ENCODE measurements at regions not wholly inside any gene's neighbourhood (a gene's known extent, or its start where the extent isn't known, plus 50 kb on each side); places are given as distances from the start of the nearest gene placed in this dataset.

DNA sequence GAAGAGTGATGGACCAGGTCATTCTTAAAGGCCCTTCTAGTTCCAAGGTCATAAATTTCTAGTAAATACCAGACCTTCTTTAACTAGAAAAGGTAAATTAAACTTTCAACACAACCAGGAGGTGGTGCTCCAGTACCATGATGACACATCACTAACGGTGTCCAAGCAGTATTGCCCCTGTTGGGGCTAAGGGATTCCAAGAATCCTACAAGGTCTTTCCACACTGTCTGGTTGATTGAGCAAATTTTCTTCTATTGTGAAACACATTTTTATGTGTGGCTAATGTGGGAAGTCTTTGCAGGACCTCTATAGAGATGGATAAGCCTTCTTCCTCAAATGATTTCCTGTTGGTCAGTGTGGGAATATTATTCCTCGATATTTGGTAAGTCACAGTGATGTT is 459.6 kb upstream of the PAPPA start:
- no peak for DNase-seq
- intact Hi-C loops (cut with DNase I) = loop anchor here in 1 of 2 donors (10.0 kb wide), 1 partner anchor 99 kb away; no protein-coding TSS in a partner anchor
- peak; percentile 70 to 91 for ATAC-seq

DNA sequence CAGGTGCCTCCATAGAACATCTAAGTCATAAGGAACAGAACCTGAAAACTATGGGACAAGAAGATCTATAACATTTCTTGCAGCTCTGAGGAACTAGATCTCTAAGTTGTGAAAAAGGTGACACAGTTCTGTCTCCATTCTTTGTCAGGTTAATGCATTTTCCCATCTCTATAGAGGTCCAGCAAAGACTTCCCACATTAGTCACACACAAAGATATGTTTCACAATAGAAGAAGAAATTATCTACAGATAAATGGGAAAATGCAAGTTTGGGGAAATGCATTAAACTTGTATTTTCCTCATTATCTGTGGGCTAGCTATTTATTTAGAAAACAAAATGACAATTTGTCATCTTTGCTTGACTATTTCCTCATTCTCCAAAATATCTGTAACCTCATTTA is 458.6 kb upstream of the PAPPA start:
- DNase-seq (no peak), ATAC-seq (no peak)
- intact Hi-C loops (cut with DNase I) = loop anchor here in 1 of 2 donors (10.0 kb wide), 1 partner anchor 100 kb away; no protein-coding TSS in a partner anchor

DNA sequence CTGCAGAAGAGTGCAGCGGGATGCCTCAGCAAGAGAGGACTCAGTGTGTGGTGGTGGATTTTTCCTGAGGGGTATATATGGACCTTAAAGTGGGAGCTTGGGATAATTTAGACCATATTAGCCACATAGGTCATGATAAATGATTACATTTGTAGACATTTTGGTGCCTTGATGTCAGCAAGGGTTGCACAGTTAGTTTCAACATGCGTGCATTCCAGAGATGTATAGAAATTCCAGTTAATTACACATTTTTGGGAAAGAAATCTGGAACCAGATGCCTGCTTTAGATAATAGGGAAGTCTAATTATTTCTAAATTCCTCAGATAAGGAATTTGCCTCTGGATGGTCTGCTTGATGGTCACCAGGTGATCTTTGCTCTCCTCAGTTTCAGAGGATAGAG is 440.6 kb upstream of the PAPPA start:
- intact Hi-C loops (cut with DNase I) = no loop called here
- no peak for ATAC-seq
- DNase-seq = no peak

DNA sequence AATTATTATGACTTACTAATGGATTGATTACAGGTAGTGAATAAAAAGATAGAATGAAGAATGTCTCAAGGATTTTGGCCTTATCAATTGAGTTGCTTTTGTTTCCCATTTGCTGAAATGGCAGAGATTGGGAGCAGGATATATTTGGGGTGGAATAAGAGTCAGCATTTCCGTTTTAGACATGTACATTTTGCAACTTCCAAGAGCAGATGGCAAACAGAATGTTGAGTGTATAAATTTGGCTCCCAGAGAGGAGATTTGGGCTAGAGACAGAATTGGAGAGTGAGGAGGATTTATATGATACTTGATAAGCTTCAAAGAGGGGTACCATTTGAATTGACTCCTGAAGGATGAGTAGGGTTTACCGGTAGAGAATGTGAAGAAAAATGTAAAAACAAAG is 437.9 kb upstream of the PAPPA start:
- no peak for DNase-seq
- intact Hi-C loops (cut with DNase I) = no loop called here
- no peak for ATAC-seq

DNA sequence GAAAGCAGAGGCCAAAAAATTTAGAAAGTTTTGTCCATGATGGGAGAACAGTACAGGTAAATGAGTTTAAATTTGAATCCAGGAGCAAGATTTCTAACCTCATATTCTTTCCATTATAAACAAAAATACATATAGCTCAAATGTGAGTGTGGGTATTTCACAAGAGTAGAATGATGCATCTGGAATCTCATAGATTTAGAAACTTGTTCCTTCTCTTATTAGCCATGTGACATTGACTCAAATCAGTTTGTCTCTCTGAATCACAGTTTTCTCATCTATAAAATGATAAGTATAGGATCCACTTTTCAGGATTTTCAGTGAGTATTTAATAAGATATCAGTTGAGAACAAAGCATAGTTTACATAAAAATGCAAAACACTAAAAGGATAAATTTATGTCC is 436.3 kb upstream of the PAPPA start:
- DNase-seq = no peak
- ATAC-seq = no peak
- intact Hi-C loops (cut with DNase I) = no loop called here

DNA sequence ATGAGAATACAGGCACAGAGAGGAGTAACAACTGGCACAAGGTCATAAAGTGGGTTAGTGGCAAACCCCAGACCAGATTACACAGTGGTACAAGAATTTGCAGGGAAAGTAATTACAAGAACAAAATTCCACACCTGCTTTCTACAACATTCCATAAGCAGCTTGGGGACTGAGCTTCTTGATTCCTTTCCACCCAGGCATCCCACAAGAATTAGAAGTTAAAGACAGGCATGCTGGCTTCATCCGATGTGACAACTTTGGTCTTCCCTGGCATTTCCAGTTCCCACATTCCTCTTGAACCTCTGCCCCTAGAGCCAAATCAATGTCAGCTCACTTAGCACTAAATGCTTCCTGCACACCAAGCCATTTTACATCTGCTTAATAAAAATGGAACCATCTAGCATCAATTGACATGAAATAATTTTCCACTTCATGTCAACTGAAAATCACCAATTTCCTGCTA is 435.8 kb upstream of the PAPPA start:
- ATAC-seq (no peak), DNase-seq (no peak)
- intact Hi-C loops (cut with DNase I) = no loop called here

DNA sequence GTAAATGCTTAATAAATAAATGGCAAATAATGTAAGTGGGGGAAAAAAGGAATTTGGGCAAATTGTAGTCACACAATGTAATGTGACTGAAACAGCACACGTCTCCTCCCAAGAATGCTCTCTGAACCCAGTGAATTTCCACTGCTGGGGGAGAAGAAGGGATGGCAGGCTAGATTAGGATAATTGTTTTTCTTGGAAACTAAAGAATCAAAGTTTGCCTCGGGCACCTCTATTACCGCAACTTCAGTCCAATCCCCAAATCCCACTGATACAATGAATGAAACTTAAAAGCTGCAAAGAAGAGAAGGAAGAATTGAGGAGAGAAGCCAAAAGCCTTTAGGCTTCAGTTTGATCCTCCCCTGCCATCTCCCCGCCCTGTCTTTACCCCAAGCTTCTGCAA is 423.2 kb upstream of the PAPPA start:
- intact Hi-C loops (cut with DNase I) = no loop called here
- no peak for DNase-seq
- ATAC-seq = no peak

DNA sequence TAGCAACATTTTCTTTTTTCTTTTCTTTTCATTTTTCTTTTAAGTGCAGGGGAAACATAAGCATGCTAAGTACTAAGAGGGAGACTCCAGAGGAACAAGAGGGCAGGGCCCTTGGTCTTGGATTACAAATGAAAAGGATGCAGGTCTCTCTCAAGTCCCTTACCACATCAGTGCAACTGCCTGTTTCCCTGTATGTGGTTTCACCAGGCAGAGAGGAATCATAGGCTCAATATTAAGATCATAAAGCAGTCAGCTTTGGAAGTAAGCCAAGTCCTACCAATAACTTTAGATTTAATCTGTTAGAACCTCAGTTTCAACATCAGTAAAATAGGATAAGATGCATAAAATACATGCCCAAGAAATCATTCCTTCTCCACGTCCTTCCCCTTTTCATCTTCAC is 422.7 kb upstream of the PAPPA start:
- ATAC-seq = no peak
- DNase-seq = no peak
- intact Hi-C loops (cut with DNase I) = no loop called here

DNA sequence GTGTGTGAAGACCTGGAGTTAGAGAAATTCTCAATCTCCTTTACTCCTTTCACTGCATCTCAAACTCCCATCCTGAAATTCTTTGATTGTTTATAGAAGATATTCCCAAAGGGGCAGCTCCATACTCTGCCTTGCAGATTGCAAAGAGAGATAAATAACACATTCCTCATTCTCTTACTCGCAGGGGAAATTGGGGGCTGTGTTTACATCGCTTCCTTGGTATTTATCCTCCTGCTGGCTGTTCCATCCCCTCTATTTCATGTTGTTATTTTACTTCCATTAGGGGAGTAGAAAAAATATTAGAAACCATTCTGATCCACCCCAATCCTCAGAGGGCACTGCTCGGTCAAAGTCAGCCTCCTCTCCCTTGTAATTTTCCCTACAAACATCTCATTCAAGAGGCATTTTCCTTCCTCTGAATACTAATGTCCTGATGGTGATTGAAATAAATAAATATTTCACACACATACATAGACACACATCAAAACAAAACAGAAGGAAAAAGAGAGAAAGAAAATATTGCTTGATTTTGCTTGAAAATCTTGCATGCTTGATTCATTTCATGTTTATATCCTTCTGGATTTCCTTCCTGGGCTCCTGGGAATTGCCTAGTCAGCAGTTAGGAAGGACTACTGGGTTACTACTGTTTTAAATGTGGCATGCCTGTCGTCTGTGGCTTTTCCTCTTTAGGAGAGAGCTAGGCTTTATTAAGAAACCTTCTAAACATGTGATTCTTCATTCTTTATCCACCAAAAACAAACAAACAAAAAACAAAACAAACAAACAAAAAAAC is 420.1 kb upstream of the PAPPA start:
- DNase-seq (no peak), ATAC-seq (no peak)
- intact Hi-C loops (cut with DNase I) = no loop called here

DNA sequence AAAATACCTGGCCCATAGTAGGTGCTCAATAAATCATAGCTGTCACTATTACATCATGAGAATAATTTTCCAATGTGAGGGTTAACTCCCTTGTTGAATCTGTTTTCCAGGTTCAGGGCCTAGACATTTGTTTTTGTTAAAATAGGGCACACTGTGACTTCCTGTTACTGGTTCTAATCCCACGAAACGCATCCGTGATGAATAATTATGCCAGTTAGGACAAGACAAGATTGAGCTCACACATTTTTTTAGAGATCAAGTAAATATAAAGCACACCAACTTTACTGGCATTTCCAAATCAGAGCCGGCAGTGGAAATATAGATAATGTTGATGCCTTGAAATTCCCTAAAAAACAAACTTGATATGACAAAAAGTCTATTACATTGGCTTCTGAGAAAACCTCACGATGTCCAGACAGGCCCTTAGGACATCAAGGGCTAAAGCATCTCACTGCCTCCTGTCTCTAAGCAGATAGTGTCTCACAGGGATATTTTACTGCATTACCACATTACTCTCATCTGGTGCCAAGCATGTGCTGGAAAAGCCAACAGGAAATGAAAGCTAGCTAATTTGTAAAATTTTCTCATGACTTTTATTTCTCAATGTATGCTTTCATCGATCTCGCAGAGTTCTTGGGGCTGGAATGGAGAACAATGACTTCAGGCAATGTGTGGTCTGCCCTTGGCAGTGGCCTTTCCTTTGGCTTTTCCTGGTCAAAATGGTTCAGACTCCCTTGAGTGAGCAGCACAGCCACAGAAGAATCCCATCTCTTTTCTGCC is 414.3 kb upstream of the PAPPA start:
- intact Hi-C loops (cut with DNase I) = no loop called here
- ATAC-seq (no peak), DNase-seq (no peak)

DNA sequence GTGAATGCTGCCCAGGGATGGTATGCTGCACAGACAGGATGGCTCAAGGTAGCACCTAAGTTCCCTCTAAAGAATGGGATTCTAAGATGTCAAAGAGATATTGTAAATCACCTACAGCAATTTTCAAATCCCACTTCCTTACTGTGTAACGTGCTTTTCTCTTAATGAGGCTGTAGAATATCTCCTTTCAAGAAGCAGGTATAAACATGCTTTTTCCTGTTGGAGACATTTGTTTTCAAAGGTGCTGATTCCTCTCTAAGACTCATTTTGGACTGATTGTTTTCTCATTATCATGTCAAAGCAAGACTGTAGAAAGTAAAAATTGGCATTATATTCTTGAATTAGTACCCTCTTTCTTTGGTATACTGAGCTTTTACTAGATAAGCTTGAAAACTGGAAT is 412.6 kb upstream of the PAPPA start:
- intact Hi-C loops (cut with DNase I) = no loop called here
- DNase-seq (no peak), ATAC-seq (no peak)

DNA sequence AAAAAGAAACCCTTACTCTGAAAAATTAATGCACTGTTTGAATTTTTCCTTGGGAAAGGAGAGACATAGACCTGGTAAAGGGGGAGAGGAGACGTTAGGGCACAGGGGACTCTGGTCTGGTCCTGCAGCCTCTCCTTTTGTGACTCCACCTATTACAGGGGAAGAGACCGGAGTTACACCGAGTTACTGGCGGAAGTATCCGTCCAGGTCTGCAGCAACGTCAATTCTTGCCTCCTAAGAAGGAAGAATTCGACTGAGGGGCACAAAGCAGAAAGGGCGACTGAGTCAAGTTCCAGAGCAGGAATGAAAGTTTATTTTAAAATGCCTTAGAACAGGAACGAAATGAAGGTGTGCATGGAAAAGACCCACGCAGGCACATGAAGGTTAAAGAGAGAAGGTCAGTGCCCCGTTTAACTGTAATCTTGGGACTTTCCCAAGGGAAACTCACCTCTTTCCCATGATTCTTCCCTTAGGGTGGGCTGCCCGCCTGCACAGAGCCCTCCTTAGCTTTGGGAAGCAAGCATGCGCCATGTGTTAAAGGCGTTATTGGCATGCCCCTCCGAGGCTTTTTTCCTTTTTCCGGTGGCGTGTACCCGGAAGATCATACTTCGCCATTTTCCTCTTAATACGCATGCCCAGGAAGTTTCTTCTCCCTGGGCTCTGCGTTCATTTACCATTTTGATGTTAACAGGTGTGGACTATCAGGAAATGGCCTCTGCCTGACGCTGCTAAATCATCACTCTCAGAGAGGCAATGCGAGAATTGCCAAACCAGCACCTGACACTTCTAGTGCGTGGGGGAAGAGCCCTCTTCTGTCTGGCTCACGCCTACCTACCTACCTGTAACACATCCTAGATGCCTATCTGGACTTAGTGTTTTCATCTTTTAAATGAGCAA is 409.6 kb upstream of the PAPPA start:
- intact Hi-C loops (cut with DNase I) = no loop called here
- ATAC-seq = no peak

DNA sequence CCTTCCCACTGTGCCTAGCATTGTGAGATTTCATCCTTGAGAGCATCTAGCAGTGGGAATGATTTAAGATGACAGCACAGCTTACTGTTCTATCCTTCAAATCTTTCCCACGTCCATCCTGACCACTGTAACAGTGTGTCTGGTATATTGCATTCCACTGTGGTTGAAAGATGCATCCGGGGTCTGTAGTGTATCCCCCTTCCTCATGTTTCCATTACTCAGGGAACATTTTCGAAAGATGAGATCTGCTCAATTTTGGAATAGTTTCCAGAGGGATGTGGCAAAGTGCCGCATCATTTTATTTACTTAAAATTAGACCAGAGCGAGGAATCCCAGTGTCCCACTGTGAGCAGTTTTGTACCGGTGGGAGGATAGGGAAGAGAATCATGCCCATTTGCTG is 407.1 kb upstream of the PAPPA start:
- no peak for DNase-seq
- intact Hi-C loops (cut with DNase I) = no loop called here
- ATAC-seq = no peak

More for the DNA sequence above, 409.6 kb upstream of the PAPPA start:
- no peak for DNase-seq

DNA sequence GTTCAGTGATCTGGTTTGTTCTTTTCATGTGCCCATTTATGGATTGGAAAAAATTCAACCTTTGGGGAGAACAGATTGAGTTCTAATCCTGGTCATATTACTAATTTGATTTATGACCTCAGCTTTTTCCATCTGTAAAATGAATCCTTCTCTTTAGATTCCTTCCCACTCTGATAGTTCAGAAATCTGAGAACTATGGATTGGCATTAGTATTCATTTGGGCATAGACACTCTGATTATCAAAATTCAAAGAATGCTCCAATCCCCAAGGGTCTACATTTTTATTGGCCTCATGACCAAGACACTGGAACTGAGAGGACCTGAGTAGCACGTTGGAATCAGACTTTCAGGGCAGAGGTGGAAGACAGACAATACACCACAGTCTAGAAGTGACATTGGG is 405.9 kb upstream of the PAPPA start:
- intact Hi-C loops (cut with DNase I) = no loop called here
- ATAC-seq (no peak), DNase-seq (no peak)

DNA sequence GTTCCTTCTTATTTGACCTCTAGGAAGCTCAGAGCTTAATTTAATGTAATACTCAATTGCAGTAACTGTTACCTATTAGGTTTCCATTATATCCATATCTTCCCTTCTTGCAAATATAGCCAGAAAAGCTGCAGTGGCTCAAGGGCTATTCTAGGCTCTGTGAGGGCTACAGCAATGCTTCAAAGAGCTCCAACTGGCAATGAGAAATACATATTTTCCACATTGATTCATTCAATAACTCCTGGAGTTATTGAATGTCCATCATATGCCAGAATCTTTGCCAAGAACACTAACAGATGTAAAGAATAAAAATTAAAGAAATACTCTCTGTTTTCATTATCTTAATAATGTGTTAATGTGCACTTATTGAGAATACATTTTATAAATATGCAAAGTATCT is 396.9 kb upstream of the PAPPA start:
- ATAC-seq (no peak), DNase-seq (no peak)
- intact Hi-C loops (cut with DNase I) = no loop called here

DNA sequence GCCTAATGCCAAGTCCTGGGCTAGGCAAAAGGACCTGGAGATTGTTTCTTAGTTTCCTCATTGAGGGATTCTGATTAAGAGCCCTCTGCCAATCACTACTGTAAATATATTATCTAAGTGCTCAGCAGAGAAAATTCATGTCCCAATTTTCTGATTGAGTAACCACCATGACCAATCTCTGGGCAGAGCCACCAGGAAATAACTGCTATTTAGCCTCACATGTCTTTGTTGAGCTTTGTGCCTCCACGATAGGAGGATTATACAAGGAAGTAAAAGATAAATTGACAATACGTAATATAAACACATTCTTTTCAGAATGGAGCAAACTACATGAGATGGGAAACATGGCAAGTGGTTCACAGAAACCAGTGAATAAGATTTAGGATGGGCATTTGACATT is 396.1 kb upstream of the PAPPA start:
- intact Hi-C loops (cut with DNase I) = no loop called here
- ATAC-seq (no peak), DNase-seq (no peak)

DNA sequence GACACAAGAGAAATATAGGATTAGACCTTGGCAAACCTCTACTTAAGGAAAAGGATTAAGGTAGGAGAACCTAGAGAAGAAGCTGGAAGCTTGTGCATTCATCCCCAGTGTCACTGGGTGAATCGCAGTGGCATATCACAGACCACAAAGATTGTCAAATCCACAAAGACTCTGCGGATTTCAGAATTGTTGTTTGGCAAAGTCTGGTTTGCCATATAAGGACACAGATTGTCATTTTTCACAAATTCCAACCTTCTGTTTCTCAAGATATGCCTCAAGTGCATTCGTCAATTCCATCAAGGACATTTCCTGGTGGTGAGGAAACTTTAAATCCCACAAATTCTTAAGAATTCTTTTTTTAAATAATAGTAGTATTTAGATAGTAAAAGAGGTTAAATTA is 395.1 kb upstream of the PAPPA start:
- intact Hi-C loops (cut with DNase I) = no loop called here
- DNase-seq (no peak), ATAC-seq (no peak)

DNA sequence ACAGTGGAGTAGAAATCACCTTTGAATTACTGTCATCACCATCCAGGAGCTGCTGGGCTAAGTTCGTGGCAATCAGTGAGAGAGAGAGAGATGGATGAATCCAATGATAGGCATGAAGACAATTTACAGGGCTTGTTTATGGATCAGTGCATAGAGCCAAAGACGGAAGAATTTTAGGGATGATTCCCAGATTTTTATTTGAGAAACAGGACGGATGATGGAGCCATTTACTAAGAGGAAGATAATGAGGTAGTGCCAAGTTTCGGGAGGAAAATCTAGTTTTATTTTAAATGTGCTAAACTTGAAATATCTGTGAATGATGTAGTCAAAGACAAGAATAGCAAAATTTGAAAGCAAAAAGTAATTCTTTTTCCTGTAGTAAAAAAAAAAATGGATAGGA is 394.2 kb upstream of the PAPPA start:
- intact Hi-C loops (cut with DNase I) = no loop called here
- ATAC-seq = no peak
- no peak for DNase-seq

DNA sequence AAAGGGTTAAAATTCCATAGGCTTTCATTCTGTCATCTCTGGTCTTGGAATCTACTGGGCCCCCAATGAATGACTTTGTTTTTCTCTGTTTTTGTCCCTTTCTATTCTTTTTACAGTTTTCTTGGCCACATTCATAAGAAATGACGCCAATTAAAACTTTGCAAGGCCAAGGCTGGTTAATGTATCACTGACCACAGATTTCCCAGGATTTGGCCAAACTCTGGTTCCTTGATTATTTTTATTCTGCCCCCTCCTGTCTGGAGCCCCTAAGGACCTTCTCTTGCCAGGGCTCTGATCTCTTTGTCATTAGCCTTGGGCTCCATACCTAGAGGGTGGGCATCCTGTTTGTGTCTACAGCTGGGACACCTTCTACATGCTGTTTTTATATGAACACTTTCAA is 388.9 kb upstream of the PAPPA start:
- intact Hi-C loops (cut with DNase I) = no loop called here
- ATAC-seq (peak; percentile 34 to 70), DNase-seq (no peak)

DNA sequence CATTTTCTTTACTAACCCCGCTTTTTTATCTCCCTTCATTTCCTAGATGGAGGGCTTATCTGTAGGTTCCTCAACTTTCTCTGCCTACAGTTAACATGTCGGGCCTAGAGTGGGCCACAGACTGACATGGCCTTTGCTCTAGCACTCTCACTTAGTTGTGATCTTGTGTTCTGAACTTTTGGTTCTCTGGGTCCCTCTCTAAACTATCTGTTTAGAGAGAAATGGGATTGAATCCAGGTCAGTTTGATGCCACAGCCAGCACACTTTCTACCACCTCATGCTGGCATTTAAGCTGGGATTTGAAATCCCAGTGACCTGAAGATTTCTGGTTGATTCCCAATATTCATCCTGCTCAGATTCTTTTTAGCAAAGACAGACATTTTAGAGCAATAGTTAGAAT is 388.5 kb upstream of the PAPPA start:
- intact Hi-C loops (cut with DNase I) = no loop called here
- DNase-seq (no peak), ATAC-seq (peak in 1 of 2 donors; percentile 29)

All from left cardiac atrium (tissue), 4 donors.